Natural killer cell (primary cell): ENCODE measurements at regions not wholly inside any gene's neighbourhood (a gene's known extent, or its start where the extent isn't known, plus 50 kb on each side); places are given as distances from the start of the nearest gene placed in this dataset.

Experiments used
- ATAC-seq, 3 donors: fragments of 150-1000 bp in 2 of 3; fragments of 200-7000 bp in 1 of 3; cut with Tn5 transposase; 1 replicate in 1 of 3; 2 replicates in 2 of 3; pipeline ENCODE4 v1.10.0; 2021; ENCODE audit warnings: mild to moderate bottlenecking in 2 of 3, moderate library complexity in 2 of 3
- DNase-seq, 2 donors: peaks; one replicate each; pipeline versions ENCODE4 v3.0.0 to v3.0.0-alpha.2; 2013 to 2021; ENCODE audit warnings: mixed read lengths in 1 of 2
- H3K27ac ChIP-seq: one replicate; pipeline ENCODE4 v1.5.1; 2013; ENCODE audit warnings: mild to moderate bottlenecking, low read length
- H3K27me3 ChIP-seq: one replicate; pipeline ENCODE4 v1.6.1; 2013; ENCODE audit warnings: low read length; ENCODE audit not compliant: control insufficient read depth, insufficient read depth
- H3K36me3 ChIP-seq: one replicate; pipeline ENCODE4 v1.6.1; 2013; ENCODE audit warnings: low read length; ENCODE audit not compliant: control insufficient read depth, insufficient read depth
- H3K4me1 ChIP-seq: one replicate; pipeline ENCODE4 v1.6.1; 2013; ENCODE audit warnings: low read length; ENCODE audit not compliant: control insufficient read depth, insufficient read depth
- H3K4me3 ChIP-seq: one replicate; pipeline ENCODE4 v1.5.1; 2013; ENCODE audit warnings: low read length
- H3K9me3 ChIP-seq: one replicate; pipeline ENCODE4 v1.6.1; 2013; ENCODE audit warnings: low read length; ENCODE audit not compliant: control insufficient read depth, insufficient read depth
- H3K27ac Mint-ChIP-seq, 2 donors: one replicate each; pipeline ENCODE4 v1.8.0; 2022; ENCODE audit warnings: mild to moderate bottlenecking in 2 of 2, mixed read lengths in 2 of 2, moderate library complexity in 1 of 2
- H3K27me3 Mint-ChIP-seq, 2 donors: one replicate each; pipeline ENCODE4 v1.8.0; 2022; ENCODE audit warnings: low read depth in 2 of 2, mixed read lengths in 2 of 2
- H3K36me3 Mint-ChIP-seq: one replicate; pipeline ENCODE4 v1.8.0; 2022; ENCODE audit warnings: mixed read lengths
- H3K4me1 Mint-ChIP-seq, 2 donors: one replicate each; pipeline ENCODE4 v1.8.0; 2022; ENCODE audit warnings: mixed read lengths in 2 of 2
- H3K4me3 Mint-ChIP-seq: one replicate; pipeline ENCODE4 v1.8.0; 2022; ENCODE audit warnings: mild to moderate bottlenecking, moderate library complexity, mixed read lengths
- H3K9me3 Mint-ChIP-seq, 2 donors: one replicate each; pipeline ENCODE4 v1.8.0; 2022; ENCODE audit warnings: mixed read lengths in 2 of 2
- whole genome bisulfite sequencing: methylation state at CpG from one replicate; pipeline ENCODE4 v1.1.7; 2013; ENCODE audit warnings: missing lambda C conversion rate; ENCODE audit not compliant: insufficient coverage; 5-methylcytosine and 5-hydroxymethylcytosine counted together
- intact Hi-C: fragments of 100-400 bp; cut with micrococcal nuclease; formaldehyde crosslinking; loops from one replicate; pipeline ENCODE4 v1.14.2; 2022
- TF ChIP-seq, protein P1 (sequence below): fragments of 200-600 bp; IDR thresholded peaks from one replicate; pipeline ENCODE4 v1.8.0; 2022; ENCODE audit warnings: antibody characterized with exemption

- Histone ChIP-seq H3K36me3 (no peaks in the 10 kb centered on the region), H3K4me1 (no peaks in the 10 kb centered on the region), H3K27me3 (no peaks in the 10 kb centered on the region), H3K27ac (no peak overlapping the region), H3K4me3 (no peak overlapping the region), H3K9me3 (no peaks in the 10 kb centered on the region)
- Mint-ChIP-seq H3K27me3 (peaks cover 0 to 6% of the 10 kb centered on the region in 2 donors), H3K4me1 (no peaks in the 10 kb centered on the region), H3K9me3 (no peaks in the 10 kb centered on the region), H3K36me3 (no peaks in the 10 kb centered on the region), H3K4me3 (no peak overlapping the region), H3K27ac (no peak overlapping the region)
- intact Hi-C loops: no loop called here
- 93% methylated on average over 23 of the region's 23 CpGs for WGBS
- TF ChIP-seq, protein P1, sequence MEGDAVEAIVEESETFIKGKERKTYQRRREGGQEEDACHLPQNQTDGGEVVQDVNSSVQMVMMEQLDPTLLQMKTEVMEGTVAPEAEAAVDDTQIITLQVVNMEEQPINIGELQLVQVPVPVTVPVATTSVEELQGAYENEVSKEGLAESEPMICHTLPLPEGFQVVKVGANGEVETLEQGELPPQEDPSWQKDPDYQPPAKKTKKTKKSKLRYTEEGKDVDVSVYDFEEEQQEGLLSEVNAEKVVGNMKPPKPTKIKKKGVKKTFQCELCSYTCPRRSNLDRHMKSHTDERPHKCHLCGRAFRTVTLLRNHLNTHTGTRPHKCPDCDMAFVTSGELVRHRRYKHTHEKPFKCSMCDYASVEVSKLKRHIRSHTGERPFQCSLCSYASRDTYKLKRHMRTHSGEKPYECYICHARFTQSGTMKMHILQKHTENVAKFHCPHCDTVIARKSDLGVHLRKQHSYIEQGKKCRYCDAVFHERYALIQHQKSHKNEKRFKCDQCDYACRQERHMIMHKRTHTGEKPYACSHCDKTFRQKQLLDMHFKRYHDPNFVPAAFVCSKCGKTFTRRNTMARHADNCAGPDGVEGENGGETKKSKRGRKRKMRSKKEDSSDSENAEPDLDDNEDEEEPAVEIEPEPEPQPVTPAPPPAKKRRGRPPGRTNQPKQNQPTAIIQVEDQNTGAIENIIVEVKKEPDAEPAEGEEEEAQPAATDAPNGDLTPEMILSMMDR: no peak
- ATAC-seq (no peak), DNase-seq (no peak)
These were observed 250.5 kb upstream of the AFDN start for GRCh38 chr6:167576050-167576741.

DNA sequence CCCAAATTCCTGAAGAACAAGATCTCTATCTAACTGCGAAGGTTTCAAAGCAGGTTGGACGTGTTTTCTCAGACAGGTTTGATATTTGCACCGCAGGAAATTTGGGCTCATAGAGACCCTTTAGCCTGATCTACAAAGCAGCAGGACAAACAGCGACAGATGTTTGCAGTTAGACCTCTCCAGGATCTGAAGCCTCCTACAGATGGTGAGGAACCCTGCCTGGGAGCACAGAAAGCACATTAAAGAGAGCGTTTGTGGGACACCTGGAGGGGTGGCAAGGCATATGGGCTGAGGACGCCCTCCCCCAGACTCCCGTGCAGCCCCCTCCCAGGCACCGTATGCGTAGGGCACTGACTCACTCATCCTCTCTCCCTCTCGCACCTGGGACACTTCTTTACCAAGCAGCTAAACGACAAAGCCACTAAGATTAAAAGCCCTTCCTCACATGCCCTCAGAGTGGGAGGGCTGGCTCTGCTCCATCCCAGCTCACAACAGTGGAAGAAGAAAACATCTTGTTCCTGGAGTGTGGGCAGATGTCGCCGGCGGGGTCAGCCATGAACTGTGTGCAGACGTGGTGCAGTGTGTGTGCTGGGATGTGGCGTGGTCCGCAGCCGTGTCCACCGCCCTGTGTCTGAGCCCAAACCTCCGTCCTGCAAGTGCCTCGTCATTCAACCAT lies 249.7 kb upstream of the AFDN start:
- Histone ChIP-seq H3K4me3 (no peak overlapping the region), H3K9me3 (peaks cover 5% of the 10 kb centered on the region), H3K27ac (no peak overlapping the region), H3K27me3 (peaks cover 3% of the 10 kb centered on the region), H3K4me1 (no peaks in the 10 kb centered on the region), H3K36me3 (no peaks in the 10 kb centered on the region)
- DNase-seq: no peak
- intact Hi-C loops: no loop called here
- Mint-ChIP-seq H3K27ac (no peak overlapping the region), H3K4me1 (no peaks in the 10 kb centered on the region), H3K36me3 (no peaks in the 10 kb centered on the region), H3K9me3 (no peaks in the 10 kb centered on the region), H3K4me3 (no peak overlapping the region), H3K27me3 (peaks cover 0 to 6% of the 10 kb centered on the region in 2 donors)
- no peak for ATAC-seq
- 87% methylated on average over 21 of the region's 21 CpGs for whole genome bisulfite sequencing
- TF ChIP-seq, protein P1: no peak

DNA sequence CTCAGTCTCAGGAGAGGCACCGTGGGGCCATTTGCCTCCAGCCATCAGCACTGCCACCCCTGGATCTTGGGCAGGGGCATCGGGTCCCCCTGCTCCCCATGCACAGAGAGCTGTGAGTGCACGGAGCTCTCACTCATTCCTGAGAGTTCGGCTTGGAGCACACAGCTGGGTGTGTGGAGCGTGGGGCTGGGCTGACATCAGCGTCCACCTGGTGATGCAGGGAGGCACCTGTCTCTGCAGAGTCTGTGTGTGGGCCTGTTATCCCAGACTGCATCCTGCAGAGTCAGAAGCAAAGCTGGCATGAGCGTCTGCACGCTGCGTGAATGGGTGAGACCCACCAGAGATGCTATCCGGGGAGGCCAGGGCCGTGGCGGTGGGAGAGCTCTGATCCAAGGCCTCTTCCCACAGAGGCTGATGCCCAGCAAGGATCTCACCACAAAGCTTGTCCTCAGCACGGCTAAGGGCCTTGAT lies 248.8 kb upstream of the AFDN start:
- Mint-ChIP-seq H3K9me3 (peaks cover under 1 to 4% of the 10 kb centered on the region in 2 donors), H3K4me1 (no peaks in the 10 kb centered on the region), H3K27ac (no peak overlapping the region), H3K4me3 (no peak overlapping the region), H3K27me3 (peaks cover 5 to 7% of the 10 kb centered on the region in 2 donors), H3K36me3 (peaks cover 6% of the 10 kb centered on the region)
- Histone ChIP-seq H3K27me3 (peaks cover 3% of the 10 kb centered on the region), H3K4me1 (no peaks in the 10 kb centered on the region), H3K9me3 (peaks cover 5% of the 10 kb centered on the region), H3K4me3 (no peak overlapping the region), H3K36me3 (no peaks in the 10 kb centered on the region), H3K27ac (no peak overlapping the region)
- DNase-seq: no peak
- TF ChIP-seq, protein P1: no peak
- 90% methylated on average over 13 of the region's 13 CpGs for WGBS
- intact Hi-C loops: no loop called here
- no peak for ATAC-seq
